ENCODE measurements at regions not wholly inside any gene's neighbourhood (a gene's known extent, or its start where the extent isn't known, plus 50 kb on each side); places are given as distances from the start of the nearest gene placed in this dataset.
"Not testable (repeated sequence)": the region's sequence is repeated elsewhere in the genome, so short reads cannot be mapped to it uniquely, and the experiment has no call there.

GRCh38 chr1:168467452-168467851 is 76.3 kb downstream of the XCL2 start:
- Histone ChIP-seq H3K79me2 (ENCODE audit: insufficient read depth, low read depth) (no peaks in the 10 kb centered on the region), H2AFZ (ENCODE audit: low read depth) (no peak overlapping the region), H3K4me1 (ENCODE audit: low read depth, poor library complexity, severe bottlenecking) (no peaks in the 10 kb centered on the region), H3K27ac (no peak overlapping the region), H3K36me3 (ENCODE audit: insufficient read depth) (no peaks in the 10 kb centered on the region), H3K9ac (no peak overlapping the region), H3K27me3 (ENCODE audit: insufficient read depth, low read depth) (no peaks in the 10 kb centered on the region), H3K4me2 (no peak overlapping the region), H3K4me3 (IDR thresholded peaks at IDR 0.05; ENCODE audit: insufficient read depth, low read depth, low read length) (no peak overlapping the region), H4K20me1 (ENCODE audit: insufficient read depth) (no peaks in the 10 kb centered on the region)
- TF ChIP-seq CTCF (conservative IDR thresholded peaks at IDR 0.05; ENCODE audit: low read depth, low read length) = no peak

- H3K27ac ChIP-seq = no peak overlapping the region
- H2AFZ ChIP-seq (ENCODE audit: low read depth) = no peak overlapping the region
- no peaks in the 10 kb centered on the region for H3K4me1 ChIP-seq (ENCODE audit: low read depth, poor library complexity, severe bottlenecking)
- H3K79me2 ChIP-seq (ENCODE audit: insufficient read depth, low read depth) = no peaks in the 10 kb centered on the region
- H3K36me3 ChIP-seq (ENCODE audit: insufficient read depth) = no peaks in the 10 kb centered on the region
- H3K4me2 ChIP-seq = no peak overlapping the region
- H3K27me3 ChIP-seq (ENCODE audit: insufficient read depth, low read depth) = no peaks in the 10 kb centered on the region
- H3K9ac ChIP-seq = no peak overlapping the region
- no peak for TF ChIP-seq CTCF (conservative IDR thresholded peaks at IDR 0.05; ENCODE audit: low read depth, low read length)
- no peak overlapping the region for H3K4me3 ChIP-seq (IDR thresholded peaks at IDR 0.05; ENCODE audit: insufficient read depth, low read depth, low read length)
- H4K20me1 ChIP-seq (ENCODE audit: insufficient read depth) = no peaks in the 10 kb centered on the region
Measured at GRCh38 chr1:168466714-168467131, 77.1 kb downstream of the XCL2 start.

GRCh38 chr1:168466092-168466713 is 77.6 kb downstream of the XCL2 start:
- Histone ChIP-seq H3K9ac (no peak overlapping the region), H3K27ac (no peak overlapping the region), H2AFZ (ENCODE audit: low read depth) (no peak overlapping the region), H3K79me2 (ENCODE audit: insufficient read depth, low read depth) (no peaks in the 10 kb centered on the region), H3K36me3 (ENCODE audit: insufficient read depth) (no peaks in the 10 kb centered on the region), H3K27me3 (ENCODE audit: insufficient read depth, low read depth) (no peaks in the 10 kb centered on the region), H3K4me3 (IDR thresholded peaks at IDR 0.05; ENCODE audit: insufficient read depth, low read depth, low read length) (no peak overlapping the region), H3K4me2 (no peak overlapping the region), H3K4me1 (ENCODE audit: low read depth, poor library complexity, severe bottlenecking) (no peaks in the 10 kb centered on the region), H4K20me1 (ENCODE audit: insufficient read depth) (no peaks in the 10 kb centered on the region)
- TF ChIP-seq CTCF (conservative IDR thresholded peaks at IDR 0.05; ENCODE audit: low read depth, low read length) = no peak

GRCh38 chr1:168461108-168461507 is 82.7 kb downstream of the XCL2 start:
- H3K4me2 ChIP-seq; H2AFZ ChIP-seq (ENCODE audit: low read depth); H3K9ac ChIP-seq; H3K36me3 ChIP-seq (ENCODE audit: insufficient read depth); H3K4me3 ChIP-seq (IDR thresholded peaks at IDR 0.05; ENCODE audit: insufficient read depth, low read depth, low read length); H4K20me1 ChIP-seq (ENCODE audit: insufficient read depth); H3K79me2 ChIP-seq (ENCODE audit: insufficient read depth, low read depth); H3K4me1 ChIP-seq (ENCODE audit: low read depth, poor library complexity, severe bottlenecking); H3K27me3 ChIP-seq (ENCODE audit: insufficient read depth, low read depth); H3K27ac ChIP-seq: not testable (repeated sequence)

- H3K9ac ChIP-seq; H3K36me3 ChIP-seq (ENCODE audit: insufficient read depth); H3K27ac ChIP-seq; H2AFZ ChIP-seq (ENCODE audit: low read depth); H4K20me1 ChIP-seq (ENCODE audit: insufficient read depth); H3K27me3 ChIP-seq (ENCODE audit: insufficient read depth, low read depth); H3K4me2 ChIP-seq; H3K79me2 ChIP-seq (ENCODE audit: insufficient read depth, low read depth); H3K4me3 ChIP-seq (IDR thresholded peaks at IDR 0.05; ENCODE audit: insufficient read depth, low read depth, low read length); H3K4me1 ChIP-seq (ENCODE audit: low read depth, poor library complexity, severe bottlenecking): not testable (repeated sequence)
Measured at GRCh38 chr1:168457296-168457695, 86.5 kb downstream of the XCL2 start.
